Activated CD4-positive, alpha-beta T cell treated with anti-CD3 and anti-CD28 coated beads for 4 hours (primary cell): ENCODE measurements at regions not wholly inside any gene's neighbourhood (a gene's known extent, or its start where the extent isn't known, plus 50 kb on each side); places are given as distances from the start of the nearest gene placed in this dataset.
A peak's percentile ranks its signal among the peaks of the same experiment; 100 is the strongest.

Source experiments
- DNase-seq, 2 donors: peaks; one replicate each; pipeline ENCODE4 v3.0.0-alpha.2; 2020

DNA sequence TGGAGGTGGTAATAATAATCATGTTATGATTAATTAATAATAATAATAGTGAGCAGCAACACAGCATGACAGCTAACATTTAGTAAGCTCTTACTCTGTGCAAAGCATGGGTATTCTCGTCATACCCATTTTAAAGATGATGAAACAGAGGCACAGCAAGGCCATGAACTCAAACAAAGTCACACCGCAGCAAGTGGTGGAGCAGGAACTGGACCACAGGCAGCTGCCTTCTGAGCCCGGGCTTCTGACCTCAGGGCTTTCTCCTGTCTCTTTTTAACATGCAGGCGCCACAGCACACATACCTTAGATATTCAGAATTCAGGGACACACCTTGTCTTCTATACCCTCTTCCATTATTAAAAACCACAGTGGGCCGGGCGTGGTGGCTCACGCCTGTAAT, 50.7 kb upstream of the SPATA12 start:
- no peak for DNase-seq

GRCh38 chr3:57009367-57009766, 51.1 kb upstream of the SPATA12 start:
- no peak for DNase-seq

GRCh38 chr3:57007521-57008460, 52.7 kb upstream of the SPATA12 start:
- peak; percentile 18 to 29 for DNase-seq

DNA sequence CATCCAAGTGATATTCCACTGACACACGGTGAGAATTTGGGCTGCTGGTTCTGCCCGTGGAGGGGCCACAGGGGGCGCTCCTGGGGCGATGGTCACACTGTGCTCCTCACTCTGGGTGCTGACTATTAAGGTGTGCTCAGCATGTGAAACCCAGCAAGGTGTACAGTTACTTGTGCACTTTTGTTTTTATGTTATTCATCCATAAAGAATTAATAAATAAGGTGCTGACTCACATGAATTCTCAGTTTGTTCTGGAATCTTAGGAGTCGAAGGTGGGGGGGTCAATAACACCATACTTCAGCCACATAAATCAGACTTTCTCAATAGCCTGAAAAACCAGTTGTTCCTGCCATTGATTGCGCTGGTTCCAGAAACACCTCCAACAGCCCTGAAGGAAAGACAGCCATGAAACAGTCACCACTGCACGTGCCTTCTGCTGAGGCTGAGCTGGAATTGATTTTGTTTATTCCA, 53.5 kb upstream of the SPATA12 start:
- no peak for DNase-seq

GRCh38 chr3:57006179-57006657, 54.2 kb upstream of the SPATA12 start:
- no peak for DNase-seq

- no peak for DNase-seq
Measured at GRCh38 chr3:57004229-57004628, 56.2 kb upstream of the SPATA12 start.

GRCh38 chr3:57003676-57004075, 56.8 kb upstream of the SPATA12 start:
- DNase-seq = no peak

DNA sequence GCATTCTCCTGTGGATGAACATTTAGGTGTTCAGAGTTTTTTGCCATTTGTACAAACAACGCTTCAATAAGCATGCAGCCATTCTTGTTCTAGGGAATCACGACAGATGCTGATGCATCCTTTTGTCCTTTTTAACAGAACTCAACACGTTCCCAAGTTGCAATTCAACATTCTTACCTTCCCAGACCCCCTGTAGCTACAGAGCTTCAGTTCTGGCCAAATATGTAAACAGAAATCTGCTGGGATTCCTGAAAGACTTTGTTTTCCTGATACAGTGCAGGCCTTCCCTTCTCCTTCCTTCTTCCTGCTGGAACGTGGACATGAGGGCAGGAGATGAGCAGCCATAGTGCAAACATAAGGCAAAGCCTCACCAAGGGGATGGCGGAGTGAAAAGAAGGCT, 59.1 kb upstream of the SPATA12 start:
- DNase-seq = no peak

DNA sequence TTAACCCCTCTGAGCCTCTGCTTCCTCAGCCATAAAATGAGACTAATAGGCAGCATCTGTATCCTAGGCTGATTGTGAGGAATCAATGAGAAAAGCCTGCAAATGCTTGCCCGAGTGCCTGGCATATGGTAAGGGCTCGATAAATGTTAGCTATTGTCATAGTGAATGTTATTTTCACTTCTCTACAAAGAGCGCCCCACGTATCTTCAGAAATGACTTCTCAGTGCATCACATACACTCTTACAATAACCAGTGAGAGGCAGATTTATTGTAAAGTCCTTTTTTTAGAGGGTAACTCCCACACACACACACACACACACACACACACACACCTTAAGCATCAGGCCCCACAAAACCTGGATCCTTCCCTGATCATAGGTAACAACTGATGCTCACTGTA, 60.5 kb upstream of the SPATA12 start:
- no peak for DNase-seq

DNA sequence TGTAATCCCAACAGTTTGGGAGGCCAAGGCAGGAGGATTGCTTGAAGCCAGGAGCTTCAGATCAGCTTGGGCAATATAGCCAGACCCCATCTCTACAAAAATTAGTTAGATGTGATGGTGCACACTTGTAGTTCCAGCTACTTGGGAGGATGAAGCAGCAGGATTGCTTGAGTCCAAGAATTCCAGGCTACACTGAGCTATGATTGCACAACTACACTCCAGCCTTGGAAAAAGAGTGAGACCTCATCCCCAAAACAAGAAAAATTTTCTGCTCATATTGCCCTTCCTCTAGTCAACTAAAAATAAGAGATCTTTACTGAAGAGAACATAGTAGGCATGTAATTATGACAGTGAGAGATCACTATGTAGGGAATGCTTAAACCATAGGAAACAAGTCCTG, 60.9 kb upstream of the SPATA12 start:
- no peak for DNase-seq

DNA sequence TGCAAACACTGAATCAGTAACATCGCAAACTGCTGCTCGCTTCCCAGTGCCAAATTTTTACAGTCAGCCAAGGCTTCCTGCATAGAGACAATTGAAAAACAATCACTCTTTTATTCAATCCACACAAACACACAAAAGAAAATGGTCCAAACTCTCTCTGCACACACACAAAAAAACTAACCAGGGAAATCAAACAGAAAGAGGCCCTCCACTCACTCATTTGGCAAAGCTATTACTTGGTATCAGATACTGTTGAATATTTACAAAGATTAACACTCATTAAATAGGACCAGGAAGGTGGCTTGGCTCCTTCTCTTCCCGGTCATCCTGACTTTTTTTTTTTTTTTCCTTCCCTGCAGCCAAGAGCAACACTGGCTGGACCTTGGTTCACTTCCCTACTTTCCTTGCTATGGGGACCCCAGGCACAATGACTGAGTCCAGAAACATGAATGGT, 62.4 kb upstream of the SPATA12 start:
- no peak for DNase-seq

DNA sequence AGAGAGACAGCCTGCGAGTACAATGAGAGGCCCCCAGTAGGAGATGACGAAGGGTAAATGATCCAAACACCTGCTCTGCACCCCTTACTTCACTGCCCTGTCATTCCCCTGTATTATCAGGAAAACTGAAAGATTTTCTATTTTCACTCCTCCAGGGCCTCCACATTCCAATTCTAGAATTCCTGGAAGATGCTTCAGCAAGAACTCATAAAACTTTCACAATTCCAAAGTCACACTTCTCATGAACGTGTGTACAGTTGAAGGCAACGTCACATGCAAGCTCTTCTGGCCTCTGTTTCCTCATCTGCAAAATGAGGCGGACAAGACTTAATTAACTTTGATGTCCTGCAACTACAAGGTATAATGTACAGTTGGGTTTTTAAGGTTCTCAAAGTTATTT, 62.8 kb upstream of the SPATA12 start:
- DNase-seq = no peak

DNA sequence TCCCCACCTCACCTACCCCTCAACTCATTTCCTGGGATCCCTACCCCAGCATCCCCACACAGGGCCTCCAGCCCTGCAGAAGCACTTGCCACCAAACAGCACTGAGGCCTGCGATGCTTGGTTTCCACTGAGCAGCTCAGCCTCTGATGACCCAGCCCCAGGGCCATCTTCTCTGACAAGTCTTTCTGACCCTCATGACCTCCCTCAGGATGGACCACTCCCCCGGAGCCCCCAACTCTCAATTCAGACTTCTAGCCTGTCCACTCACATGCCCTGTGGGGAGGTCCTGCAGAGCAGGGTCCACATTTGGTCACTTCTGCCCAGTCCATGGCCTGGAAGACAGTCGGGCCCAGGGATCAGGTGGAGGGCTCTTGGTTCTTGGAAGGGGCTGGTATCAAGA, 63.4 kb upstream of the SPATA12 start:
- no peak for DNase-seq

DNA sequence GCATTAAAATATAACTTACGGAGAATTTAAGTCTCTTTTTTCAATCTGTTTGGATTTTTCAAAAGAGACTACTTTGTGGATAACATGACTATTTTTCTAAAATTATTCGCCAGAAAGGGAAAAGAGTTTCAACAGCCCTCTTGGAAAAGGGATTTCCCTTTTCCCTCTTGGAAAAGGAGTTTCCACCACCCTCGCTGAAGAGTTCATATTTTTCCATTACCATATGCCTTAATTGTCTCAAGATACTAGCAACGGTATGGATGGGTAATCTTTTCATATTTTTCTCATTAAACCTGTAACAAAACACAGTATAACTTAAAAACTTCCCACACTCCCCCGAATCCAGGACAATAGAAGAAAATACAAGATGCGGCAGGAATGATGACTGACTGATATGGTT, 66.1 kb upstream of the SPATA12 start:
- DNase-seq = no peak

- no peak for DNase-seq
Measured at GRCh38 chr3:56990641-56991015, 69.8 kb upstream of the SPATA12 start.

- DNase-seq = no peak
Measured at GRCh38 chr3:56989977-56990640, 70.4 kb upstream of the SPATA12 start.

GRCh38 chr3:56989169-56989976, 71.1 kb upstream of the SPATA12 start:
- DNase-seq = no peak

- DNase-seq = peak; percentile 71 to 77
Measured at GRCh38 chr3:56988458-56989168, 71.9 kb upstream of the SPATA12 start.

- DNase-seq = no peak
Measured at GRCh38 chr3:56987238-56987895, 73.1 kb upstream of the SPATA12 start.

DNA sequence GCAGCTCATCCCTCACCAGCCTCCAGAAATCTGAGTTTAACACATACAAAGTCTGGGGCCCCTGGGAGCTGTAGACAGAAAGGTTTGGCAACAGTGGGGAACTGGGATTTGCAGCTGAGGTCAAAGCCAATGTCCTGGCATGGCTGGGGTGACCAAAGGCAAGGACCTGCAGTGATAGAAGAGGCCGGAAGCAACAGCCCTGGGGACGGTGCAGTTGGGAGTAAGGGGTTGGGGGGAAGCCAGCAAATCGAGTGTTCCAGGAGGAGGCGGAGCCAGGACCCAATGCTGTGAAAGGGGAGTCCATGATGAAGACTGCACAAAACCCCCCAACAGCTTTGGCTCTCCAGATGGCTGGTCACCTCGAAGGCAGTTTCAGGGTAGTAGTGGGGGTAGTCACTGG, 74.1 kb upstream of the SPATA12 start:
- no peak for DNase-seq

GRCh38 chr3:56985878-56986277, 74.6 kb upstream of the SPATA12 start:
- peak in 1 of 2 donors; percentile 19 for DNase-seq

GRCh38 chr3:56985460-56985859, 75.0 kb upstream of the SPATA12 start:
- no peak for DNase-seq
